ENCODE measurements at regions not wholly inside any gene's neighbourhood (a gene's known extent, or its start where the extent isn't known, plus 50 kb on each side); places are given as distances from the start of the nearest gene placed in this dataset.

DNA sequence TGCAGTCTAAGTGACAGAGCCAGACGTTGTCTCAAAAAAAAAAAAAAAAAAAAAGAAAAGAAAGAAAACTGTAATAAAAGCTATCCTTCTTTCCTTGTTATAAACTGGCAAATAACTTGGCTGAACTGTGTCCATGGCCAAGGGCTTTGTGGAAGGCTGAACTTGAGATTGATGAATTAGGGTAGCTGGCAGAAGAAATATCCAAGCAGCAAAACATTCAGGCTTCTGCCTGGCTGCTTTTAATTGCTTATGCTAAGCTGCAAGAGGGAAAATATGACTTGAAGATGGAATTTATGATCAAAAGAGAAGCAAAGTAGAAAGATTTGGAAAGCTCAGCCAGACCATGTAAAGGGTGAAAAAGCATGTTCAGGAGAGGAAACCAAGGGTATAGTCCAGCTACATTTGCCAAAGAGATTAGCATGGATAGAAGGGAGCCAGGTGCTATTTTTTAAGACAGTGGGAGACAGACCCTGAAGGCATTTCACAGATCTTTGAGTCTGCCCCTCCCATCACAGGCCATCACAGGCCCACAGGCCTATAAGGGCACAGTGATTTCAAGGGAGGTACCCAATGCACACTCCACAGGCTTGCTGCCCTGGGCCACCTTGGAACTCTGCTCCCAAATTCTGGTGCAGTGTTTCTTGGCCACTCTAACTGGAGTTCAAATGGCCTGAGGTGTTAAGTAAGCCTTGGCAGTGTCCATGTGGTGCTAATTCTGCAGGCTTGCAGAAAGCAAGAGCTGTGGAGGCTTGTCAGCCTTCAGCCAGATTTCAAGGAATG, 226.0 kb downstream of the AEBP2 start (continued):
- TF ChIP-seq, protein P1, sequence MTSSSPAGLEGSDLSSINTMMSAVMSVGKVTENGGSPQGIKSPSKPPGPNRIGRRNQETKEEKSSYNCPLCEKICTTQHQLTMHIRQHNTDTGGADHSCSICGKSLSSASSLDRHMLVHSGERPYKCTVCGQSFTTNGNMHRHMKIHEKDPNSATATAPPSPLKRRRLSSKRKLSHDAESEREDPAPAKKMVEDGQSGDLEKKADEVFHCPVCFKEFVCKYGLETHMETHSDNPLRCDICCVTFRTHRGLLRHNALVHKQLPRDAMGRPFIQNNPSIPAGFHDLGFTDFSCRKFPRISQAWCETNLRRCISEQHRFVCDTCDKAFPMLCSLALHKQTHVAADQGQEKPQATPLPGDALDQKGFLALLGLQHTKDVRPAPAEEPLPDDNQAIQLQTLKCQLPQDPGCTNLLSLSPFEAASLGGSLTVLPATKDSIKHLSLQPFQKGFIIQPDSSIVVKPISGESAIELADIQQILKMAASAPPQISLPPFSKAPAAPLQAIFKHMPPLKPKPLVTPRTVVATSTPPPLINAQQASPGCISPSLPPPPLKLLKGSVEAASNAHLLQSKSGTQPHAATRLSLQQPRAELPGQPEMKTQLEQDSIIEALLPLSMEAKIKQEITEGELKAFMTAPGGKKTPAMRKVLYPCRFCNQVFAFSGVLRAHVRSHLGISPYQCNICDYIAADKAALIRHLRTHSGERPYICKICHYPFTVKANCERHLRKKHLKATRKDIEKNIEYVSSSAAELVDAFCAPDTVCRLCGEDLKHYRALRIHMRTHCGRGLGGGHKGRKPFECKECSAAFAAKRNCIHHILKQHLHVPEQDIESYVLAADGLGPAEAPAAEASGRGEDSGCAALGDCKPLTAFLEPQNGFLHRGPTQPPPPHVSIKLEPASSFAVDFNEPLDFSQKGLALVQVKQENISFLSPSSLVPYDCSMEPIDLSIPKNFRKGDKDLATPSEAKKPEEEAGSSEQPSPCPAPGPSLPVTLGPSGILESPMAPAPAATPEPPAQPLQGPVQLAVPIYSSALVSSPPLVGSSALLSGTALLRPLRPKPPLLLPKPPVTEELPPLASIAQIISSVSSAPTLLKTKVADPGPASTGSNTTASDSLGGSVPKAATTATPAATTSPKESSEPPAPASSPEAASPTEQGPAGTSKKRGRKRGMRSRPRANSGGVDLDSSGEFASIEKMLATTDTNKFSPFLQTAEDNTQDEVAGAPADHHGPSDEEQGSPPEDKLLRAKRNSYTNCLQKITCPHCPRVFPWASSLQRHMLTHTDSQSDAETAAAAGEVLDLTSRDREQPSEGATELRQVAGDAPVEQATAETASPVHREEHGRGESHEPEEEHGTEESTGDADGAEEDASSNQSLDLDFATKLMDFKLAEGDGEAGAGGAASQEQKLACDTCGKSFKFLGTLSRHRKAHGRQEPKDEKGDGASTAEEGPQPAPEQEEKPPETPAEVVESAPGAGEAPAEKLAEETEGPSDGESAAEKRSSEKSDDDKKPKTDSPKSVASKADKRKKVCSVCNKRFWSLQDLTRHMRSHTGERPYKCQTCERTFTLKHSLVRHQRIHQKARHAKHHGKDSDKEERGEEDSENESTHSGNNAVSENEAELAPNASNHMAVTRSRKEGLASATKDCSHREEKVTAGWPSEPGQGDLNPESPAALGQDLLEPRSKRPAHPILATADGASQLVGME (CRISPR knock-in tag; IDR thresholded peaks at IDR 0.05), result no peak
- TF ChIP-seq, protein P2, sequence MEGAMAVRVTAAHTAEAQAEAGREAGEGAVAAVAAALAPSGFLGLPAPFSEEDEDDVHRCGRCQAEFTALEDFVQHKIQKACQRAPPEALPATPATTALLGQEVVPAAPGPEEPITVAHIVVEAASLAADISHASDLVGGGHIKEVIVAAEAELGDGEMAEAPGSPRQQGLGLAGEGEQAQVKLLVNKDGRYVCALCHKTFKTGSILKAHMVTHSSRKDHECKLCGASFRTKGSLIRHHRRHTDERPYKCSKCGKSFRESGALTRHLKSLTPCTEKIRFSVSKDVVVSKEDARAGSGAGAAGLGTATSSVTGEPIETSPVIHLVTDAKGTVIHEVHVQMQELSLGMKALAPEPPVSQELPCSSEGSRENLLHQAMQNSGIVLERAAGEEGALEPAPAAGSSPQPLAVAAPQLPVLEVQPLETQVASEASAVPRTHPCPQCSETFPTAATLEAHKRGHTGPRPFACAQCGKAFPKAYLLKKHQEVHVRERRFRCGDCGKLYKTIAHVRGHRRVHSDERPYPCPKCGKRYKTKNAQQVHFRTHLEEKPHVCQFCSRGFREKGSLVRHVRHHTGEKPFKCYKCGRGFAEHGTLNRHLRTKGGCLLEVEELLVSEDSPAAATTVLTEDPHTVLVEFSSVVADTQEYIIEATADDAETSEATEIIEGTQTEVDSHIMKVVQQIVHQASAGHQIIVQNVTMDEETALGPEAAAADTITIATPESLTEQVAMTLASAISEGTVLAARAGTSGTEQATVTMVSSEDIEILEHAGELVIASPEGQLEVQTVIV (CRISPR knock-in tag; IDR thresholded peaks at IDR 0.05; ENCODE audit: borderline replicate concordance), result no peak
- no peak for TF ChIP-seq ZFP30 (CRISPR knock-in tag; IDR thresholded peaks at IDR 0.05; ENCODE audit: borderline replicate concordance)

Data from K562 (cell line).